HG03108 (cell line): ENCODE measurements at regions not wholly inside any gene's neighbourhood (a gene's known extent, or its start where the extent isn't known, plus 50 kb on each side); places are given as distances from the start of the nearest gene placed in this dataset.

ENCODE experiments used
- ATAC-seq: cut with Tn5 transposase; IDR thresholded peaks from one replicate; pipeline ENCODE4 v1.9.1; 2021; ENCODE audit warnings: moderate library complexity; ENCODE audit not compliant: unreplicated experiment

GRCh38 chr6:84467296-84467695, 239.9 kb upstream of the CEP162 start:
- ATAC-seq, result no peak

DNA sequence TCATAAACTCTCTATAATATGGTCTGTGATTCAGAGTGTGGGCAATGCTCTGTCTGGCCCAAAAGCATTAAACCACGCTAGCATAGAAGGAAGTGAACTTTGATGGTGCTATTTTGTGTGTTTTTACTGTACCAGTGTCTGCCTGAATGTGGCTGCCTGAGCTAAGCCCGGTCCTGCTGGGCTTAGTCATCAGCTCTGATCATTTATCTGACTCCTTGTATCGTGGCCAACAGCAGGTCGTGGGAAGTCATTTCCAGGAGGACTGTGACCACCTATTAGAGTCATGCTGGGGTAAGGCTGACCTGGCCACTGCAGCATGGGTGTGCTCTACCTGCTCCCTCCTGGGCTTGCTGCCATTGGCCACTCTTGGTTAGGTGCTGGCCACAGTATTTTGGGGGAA, 239.1 kb upstream of the CEP162 start:
- no peak for ATAC-seq

DNA sequence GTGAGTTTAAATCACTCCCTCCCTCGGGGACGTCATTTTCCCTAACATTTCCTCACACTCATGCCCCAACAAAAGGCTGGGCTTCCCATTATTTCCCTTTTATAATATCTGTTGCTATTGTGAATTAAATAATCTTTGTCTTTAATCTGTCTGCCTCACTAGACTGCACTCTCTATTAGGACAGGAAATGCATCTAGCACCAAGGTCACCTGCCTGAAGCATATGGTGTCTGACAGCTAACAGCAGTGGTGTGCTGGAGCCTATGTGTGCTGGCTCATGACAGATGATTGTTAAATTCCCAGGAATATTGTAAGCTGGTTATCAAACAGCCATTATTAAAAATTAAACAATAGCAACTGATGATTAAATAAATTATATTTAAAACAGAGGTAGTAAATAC, 237.0 kb upstream of the CEP162 start:
- no peak for ATAC-seq

DNA sequence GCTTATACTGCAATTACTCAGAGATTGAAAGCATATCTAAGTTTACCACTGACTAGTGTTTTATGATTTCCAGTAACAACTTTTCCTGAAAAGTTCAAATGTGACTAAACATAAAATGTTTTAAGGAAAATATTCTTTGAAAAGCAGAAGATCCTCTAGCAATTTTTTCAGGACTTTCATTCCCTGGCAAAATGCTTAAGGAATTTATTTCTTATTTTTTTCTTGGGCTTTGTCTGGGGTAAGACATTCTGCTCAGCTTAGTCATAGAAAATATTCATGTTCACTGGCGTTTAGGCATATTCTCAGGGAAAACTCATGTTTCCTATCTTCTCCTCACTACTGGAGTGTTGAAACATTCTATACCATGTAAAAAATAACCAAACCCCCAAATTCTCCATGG, 235.3 kb upstream of the CEP162 start:
- no peak for ATAC-seq

- ATAC-seq, result no peak
Observed at GRCh38 chr6:84461461-84461860, 234.0 kb upstream of the CEP162 start.

GRCh38 chr6:84460491-84460890, 233.0 kb upstream of the CEP162 start:
- no peak for ATAC-seq

DNA sequence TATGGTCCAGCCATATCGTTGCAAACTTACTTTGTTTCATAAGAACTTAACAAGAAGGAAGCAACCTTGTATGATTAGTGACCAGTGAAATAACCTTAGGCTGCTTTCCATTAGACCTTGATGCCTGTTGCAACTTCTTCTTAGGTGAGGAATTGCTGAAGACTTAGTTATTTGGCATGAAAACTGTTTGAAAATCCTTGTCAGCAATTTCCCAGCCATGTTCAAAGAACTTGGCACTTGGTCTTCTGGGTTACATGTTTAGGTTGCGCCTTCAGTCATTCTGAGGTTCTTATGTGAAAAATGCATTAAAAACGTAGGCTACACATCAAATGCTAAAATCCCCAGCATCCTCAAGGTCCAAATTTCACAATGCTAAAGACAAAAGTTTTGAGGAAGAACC, 232.0 kb upstream of the CEP162 start:
- ATAC-seq, result no peak

DNA sequence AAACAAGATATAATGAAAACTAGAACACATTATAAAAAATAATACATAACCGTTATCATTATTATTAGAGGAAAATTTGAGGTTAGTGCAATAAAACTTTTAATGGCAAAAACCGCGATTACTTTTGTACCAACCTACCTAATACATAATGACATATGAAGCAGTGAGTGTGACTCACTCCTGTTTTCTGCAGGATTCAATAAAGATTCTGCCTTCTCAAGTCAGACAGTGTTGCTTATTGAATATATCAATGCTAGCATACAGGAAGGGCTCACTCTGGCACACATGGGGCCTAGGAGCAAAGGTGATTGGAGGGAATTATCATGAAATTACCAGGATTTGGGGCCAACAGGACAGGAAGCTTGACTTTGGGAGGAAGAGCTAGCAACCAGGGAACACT, 230.8 kb upstream of the CEP162 start:
- ATAC-seq, result no peak

DNA sequence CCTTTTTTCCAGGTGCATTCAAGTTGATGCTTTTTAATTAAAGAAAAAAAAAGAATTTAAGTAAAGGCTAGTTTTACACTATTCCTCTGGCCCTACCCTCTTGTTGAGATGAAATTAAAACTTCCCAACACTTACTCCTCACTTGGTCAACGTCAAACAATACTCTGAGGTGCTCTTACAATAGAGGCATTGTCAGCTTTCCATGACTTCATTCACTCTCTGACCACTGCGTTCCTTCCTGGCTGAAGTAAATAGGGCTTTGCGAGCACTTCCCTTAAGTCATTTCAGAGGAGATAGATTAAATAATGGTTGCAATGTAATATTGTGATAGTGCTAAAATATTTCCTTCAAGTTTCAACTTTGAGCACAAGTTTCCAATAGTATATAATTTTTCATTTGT, 229.8 kb upstream of the CEP162 start:
- ATAC-seq, result no peak

DNA sequence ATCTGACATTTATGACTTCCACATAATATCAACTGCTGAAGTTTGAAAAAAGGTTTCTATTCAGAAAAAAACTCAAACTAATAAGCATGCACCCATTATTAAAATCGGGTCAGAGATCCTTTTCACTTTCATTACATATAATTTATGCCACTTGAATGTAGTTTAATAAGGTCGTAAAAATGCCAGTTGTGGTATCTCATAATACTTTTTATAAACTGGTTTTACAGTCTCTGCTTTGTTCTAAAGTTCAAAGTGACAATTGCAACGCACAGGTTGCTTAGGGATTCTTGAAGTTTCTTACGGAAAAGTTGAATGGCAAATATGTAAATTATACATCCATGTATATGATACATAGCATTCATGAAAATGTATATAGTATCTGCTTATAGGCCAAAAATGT, 229.4 kb upstream of the CEP162 start:
- no peak for ATAC-seq

GRCh38 chr6:84455511-84456029, 228.1 kb upstream of the CEP162 start:
- ATAC-seq, result no peak

GRCh38 chr6:84453499-84453898, 226.1 kb upstream of the CEP162 start:
- ATAC-seq, result no peak

DNA sequence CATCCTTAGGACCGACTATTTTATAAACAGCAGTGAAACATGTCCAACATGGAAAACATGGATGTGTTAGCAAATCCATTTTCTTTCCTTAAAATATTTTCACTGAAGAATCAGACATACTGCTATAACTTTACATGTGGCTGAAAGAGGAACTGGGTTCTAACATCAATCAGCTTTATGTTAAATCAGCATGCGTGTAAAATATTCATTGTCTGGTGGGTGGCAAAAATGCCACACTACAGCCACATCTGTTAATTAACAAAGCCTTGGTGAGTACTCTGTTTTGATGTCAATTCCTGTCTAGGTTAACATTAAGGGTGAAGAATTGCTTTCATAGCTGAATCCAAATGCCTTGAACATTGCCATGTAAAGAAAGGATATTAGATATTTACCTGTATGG, 222.6 kb upstream of the CEP162 start:
- ATAC-seq, result no peak

GRCh38 chr6:84449220-84449619, 221.8 kb upstream of the CEP162 start:
- ATAC-seq, result no peak

DNA sequence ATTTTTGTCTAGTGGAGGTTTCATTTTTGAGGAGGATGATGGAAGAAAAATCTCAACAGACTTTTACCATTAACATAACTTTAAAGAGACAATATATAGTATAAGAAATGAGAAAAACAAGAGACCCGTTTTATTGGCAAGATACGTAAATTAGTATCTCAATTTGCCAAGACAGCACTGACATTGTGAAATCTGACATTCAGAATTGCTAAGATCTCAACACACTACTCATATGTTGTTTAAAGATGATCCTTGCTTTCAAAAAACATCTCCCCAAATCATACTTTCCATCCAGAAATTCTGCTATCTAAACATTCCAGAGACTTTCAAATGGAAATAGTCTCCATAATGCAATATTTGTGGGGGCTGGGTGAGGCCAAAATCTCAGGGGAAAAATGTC, 220.9 kb upstream of the CEP162 start:
- ATAC-seq, result no peak

DNA sequence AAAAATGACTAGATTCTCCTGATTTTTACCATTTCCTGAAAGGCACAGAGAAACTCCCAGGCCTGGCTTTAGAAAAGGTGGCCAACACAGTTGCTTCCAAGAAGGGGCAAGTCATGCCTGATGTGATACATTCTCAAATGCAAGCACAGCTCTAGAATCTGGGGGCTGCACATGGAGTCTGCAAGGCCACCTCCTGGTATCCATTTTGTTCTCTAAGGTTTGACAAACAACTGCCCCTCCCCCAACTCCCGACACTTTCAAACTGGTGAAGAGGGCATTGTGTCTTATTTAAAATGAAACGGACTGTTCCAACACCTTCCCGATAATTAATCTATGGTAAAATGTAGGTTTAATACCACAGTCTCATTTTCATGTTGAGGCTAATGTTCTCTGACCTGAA, 220.2 kb upstream of the CEP162 start:
- ATAC-seq, result no peak

DNA sequence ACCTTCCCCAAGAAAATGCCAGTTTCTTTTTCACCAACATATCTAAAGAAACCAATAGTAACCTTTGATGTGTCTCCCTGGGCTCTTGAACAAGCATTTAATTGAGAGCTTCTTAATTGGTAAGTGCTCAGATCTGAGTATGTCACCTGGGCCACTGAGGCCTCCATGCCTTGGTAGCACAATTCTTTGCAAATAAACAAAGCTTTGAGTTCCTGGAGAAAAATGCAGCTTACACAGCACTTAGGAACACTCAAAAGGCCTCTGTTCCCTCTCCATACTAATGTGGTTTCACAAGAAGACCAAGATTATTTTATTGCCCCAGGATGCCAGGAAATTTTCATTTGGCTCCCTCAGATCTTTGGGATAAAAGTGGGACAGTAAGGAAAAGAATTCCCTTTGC, 217.6 kb upstream of the CEP162 start:
- no peak for ATAC-seq

- ATAC-seq, result no peak
Observed at GRCh38 chr6:84442208-84442607, 214.8 kb upstream of the CEP162 start.

DNA sequence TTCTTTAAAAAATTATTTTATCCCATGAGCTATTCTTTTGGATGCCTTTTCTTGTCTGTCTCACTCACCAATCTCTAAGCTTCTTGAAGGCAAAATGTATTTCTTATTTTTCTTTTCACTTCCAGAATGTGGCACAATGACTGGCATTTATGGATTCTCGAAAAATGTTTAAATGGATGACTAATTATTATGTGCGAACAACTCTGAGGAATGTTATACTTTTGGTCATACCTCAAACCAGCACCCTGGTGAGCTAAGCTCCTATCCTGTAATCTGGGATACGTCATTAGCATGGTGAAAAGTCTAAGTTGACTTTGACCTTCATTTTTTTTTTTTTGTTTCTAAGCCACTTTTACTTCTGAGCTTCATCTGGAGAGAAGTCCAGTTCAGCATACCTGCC, 214.0 kb upstream of the CEP162 start:
- no peak for ATAC-seq

DNA sequence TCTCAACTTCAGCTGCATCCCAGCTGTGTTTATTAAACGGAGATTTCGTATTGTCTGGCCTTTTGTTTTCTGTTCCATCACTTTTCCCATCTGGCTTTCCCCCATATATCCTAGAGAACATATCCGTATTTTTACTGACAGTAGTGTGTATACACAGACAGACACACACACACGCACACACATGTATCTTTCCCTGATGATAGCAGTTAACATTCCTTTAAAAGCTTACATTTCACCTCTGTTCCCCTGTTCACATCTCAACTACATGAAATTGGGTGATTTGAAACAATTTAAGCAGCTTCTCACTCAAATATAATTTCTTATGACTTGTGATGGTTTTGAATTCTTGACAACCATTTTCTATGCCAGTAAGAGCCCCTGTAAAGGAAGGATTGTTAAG, 207.1 kb upstream of the CEP162 start:
- ATAC-seq, result no peak

DNA sequence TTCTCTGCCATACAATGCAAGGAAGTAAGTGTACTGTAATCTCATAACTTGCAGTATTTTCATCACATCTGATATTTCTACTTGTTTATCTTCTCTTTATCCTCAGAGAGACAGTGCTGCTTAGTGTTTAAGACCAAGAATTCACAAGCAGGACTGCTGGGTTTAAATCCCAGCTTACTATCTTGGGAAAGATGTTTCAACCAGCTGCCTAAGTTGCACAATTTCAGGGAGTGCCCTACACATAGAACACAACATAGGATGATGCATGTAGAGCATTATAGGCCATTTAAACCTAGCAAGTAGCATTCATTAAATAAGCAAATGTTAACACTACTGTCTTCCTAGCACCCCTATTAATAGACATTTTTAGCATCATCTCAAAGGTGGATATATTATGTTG, 205.2 kb upstream of the CEP162 start:
- ATAC-seq, result no peak

GRCh38 chr6:84428300-84428907, 201.0 kb upstream of the CEP162 start:
- ATAC-seq, result no peak

GRCh38 chr6:84425971-84426705, 198.7 kb upstream of the CEP162 start:
- no peak for ATAC-seq
